NCI-H146 treated with DMSO at 0.1 percent for 48 hours (cell line): ENCODE measurements at regions not wholly inside any gene's neighbourhood (a gene's known extent, or its start where the extent isn't known, plus 50 kb on each side); places are given as distances from the start of the nearest gene placed in this dataset.
"Not testable (repeated sequence)": the region's sequence is repeated elsewhere in the genome, so short reads cannot be mapped to it uniquely, and the experiment has no call there.

ENCODE experiments used
- DNase-seq: peaks from one replicate; lab custom pipeline; 2025; ENCODE audit not compliant: unreplicated experiment; lab: John Stamatoyannopoulos, UW

DNA sequence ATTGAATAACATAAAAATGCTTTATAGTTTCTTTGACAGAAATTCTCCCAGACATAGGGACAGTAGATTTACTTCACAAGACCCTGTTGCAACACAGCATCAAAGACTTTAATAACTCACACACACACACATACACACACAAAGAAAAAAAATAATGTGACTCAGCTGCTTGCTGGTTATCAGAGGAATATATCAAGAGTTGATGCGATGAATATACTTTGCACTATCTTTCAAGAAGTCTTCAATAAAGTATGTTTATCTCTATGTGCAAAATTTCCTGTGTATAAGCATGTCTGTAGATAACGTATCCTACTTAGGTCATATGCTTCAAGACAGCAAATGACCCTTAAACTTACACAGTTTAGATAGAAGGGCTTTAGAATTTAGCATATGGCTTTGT, 243.1 kb downstream of the ARL4A start:
- DNase-seq: no peak

DNA sequence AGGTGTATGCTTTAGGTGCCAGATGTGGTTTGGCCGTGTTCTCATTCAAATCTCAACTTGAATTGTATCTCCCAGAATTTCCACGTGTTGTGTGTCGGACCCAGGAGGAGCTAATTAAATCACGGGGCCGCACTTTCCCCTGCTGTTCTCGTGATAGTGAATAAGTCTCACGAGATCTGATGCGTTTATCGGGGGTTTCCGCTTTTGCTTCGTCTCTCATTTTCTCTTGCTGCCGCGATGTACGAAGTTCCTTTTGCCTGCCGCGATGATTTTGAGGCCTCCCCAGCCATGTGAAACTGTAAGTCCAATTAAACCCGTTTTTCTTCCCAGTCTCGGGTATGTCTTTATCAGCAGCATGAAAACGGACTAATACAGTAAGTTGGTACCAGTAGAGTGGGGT, 244.0 kb downstream of the ARL4A start:
- DNase-seq: not testable (repeated sequence)

DNA sequence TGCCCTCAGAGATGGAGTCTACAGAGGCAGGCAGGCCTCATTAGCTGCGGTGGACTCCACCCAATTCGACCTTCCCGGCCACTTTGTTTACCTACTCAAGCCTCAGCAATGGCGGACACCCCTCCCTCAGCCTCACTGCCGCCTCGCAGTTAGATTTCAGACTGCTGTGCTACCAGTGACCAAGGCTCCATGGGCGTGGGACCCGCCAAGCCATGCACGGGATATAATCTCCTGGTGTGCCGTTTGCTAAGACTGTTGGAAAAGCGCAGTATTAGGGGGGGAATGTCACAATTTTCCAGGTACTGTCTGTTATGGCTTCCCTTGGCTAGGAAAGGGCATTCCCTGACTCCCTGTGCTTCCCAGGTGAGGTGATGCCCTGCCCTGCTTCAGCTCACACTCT, 252.3 kb downstream of the ARL4A start:
- no peak for DNase-seq

DNA sequence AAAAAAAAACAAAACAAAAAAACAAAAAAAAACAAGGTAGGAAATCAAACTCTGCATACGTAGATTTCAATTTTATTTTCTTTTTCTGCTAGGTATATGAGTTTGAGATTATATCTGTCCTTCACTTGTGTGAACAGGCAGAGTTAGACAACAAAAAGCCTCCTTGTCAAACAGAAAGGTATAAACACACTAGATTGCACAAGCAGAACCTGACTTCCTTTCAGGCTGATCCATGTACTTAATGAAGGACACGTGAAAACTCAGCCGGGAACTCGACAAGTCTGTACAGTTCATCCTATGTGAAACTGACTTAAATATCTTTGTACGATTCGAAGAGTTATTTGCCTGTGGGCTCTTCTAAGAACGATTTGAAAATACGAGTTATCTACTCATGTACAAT, 254.1 kb downstream of the ARL4A start:
- no peak for DNase-seq

DNA sequence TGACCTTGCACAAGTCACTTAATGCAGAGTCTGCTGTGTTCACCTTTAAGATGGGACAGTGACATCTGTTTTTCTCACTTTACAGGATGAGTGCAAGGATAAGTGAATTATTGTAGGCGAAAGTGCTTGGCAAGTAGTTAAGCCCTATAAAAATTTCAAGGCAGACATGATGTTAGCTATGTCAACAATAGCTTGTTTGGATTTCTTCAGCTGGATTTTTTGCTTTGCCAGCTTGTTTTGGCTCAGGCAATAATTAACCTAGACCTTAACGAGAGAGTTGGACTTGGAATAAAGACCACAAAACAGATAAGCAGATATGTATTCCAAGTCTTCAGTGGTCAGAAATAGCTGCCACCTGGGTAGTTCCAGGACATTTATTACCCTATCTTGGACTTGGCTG, 255.2 kb downstream of the ARL4A start:
- no peak for DNase-seq

DNA sequence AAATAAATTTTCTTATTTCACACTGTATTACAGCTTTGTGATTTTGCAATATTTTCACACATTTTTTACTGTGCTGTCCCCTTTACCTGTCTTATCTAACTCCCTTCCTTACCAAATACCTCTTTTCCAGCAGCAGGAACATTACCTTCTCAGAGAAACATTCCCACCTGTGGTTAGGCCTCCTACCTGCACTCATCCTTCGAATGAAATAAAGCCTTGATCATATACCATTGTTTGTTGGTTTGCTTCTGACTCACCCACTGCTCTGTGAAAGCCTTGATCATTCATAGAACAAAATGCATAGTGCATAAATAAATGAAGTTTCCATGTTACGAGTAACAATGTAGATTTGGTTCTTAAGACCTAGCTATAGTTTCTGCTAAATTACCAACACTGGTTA, 256.3 kb downstream of the ARL4A start:
- DNase-seq: no peak

DNA sequence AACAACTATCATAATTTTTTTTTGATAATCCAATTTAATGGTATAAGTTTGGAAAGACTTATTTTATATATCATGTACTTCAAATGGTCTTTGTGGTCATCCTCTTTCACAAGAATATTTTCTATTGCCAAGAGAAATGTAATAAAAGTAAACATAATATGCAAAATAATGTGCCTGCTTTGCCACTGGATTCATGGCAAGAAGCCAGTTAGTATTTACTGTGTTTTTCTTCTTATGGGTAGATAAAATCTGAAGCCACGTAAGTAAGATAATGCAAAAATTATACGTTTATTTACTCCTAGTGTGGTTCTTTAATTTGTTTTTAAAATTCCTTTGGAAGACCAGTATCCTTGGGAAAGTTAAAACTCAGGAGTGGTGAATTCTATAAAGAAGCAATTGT, 258.5 kb downstream of the ARL4A start:
- no peak for DNase-seq

DNA sequence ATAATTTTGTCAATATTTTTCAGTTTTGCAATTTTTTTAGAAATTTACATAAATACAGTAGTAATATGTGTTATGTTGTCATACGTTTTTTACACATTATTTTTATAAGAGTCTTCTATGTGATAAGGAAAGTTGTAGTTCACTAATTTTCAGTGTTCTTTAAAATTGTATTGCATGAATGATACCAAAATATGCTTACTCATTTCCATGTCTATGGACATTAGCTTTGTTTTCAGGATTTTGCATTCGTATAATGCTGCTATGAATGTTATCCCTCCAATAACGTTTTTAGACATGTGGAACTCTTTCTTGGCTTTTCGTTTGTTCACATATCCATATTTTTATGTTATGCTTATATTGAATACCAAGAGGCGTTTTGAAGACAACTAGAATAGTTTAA, 260.0 kb downstream of the ARL4A start:
- no peak for DNase-seq

DNA sequence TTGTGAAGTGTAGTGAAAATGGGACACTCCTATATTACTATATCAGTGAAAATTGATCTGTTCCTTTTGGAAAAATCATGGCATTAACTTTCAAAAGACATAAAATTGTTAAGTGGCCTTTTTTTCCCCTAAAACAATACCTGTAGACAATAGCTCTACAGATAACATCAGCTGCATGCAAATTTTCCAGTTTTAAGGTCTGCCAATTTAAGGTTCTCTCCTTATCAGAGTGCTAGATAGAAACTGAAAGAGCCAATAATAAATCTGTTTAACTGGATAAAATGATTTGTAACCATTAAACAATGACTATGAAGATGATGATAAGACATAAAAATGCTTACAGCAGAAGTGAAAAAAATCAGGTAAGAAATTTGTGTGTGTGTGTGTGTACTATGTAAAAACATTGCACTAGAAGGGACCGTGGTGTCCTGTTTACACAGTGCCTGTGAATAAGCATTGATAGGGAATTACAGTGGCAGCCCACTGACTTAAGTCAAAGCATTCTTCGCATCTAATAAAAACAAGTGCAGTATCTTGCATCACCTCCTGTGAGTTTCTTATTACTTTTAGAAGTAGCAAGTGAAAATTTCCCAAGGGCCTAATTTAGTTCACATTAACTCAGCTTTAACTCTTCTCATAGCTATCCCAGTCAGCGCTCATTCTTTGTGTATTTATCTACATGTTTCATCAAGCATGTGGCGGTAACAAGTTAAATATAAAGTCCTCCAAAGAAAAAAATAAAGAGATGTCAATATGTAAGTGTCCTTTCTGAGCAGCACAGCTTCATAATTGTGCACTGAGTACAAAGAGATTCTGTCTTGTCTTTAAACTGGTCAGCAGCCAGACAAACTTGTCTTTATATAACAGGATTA, 261.9 kb downstream of the ARL4A start:
- no peak for DNase-seq

DNA sequence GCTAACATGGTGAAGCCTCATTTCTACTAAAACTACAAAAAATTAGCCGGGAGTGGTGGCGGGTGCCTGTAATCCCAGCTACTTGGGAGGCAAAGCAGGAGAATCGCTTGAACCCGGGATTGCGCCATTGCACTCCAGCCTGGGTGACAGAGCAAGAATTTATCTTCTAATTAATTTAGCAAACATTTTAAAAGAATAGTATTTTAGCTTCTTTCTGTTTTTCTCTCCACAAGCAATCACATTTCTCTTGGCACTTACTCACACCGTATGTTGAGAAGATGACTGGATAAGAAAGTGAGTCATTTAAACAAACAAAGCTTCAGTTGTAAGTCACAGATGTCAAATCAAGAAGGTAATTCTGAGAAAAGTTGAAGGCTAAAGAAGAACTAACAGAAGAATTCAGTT, 264.0 kb downstream of the ARL4A start:
- no peak for DNase-seq

DNA sequence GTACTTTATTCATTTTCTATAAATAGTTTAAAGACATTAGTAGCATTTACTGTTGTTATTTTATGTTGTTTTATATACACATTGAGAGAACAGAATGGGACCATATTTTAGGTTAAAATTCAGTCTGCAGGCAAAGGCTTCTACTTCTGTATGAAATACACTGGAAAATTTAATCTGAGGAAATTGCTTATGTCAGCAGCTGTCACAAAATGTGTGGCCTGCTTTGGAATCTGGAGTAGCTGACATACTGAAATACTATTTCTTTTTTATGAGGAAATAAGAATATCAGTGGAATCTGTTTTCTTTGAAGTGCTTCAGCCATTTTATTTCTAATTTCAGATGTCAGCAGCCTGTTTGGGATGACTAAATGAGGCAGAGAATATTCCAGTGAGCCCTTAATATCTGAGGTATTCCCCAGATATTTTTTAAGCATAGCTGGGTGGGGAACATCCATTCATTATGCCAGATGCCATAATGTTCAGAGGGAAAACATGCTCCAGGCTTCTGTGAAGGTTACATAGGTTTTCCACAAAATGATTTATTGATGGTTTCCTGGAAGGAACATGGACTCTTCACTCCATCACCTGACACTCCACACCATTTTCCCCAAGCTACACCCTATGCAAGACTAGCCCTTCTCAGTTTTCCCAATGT, 267.1 kb downstream of the ARL4A start:
- DNase-seq: no peak

DNA sequence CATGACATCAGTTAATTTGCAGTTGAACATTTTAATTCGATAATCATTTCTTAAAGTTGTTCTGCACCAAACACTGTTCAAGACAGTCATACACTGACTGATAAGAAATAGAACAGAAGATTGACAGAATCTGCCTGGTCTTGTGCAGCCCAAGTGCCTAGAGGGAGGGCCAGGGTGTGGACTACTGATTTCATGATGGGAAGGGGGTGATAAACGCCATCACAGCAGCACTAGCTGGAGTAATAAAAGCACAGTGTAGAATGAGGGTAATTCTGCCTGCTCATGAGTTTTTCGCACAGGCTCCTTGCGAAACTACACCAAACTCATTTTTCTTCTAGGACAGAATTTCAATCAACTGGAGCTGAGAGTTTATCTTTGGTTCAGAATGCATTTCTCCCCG, 270.1 kb downstream of the ARL4A start:
- no peak for DNase-seq

DNA sequence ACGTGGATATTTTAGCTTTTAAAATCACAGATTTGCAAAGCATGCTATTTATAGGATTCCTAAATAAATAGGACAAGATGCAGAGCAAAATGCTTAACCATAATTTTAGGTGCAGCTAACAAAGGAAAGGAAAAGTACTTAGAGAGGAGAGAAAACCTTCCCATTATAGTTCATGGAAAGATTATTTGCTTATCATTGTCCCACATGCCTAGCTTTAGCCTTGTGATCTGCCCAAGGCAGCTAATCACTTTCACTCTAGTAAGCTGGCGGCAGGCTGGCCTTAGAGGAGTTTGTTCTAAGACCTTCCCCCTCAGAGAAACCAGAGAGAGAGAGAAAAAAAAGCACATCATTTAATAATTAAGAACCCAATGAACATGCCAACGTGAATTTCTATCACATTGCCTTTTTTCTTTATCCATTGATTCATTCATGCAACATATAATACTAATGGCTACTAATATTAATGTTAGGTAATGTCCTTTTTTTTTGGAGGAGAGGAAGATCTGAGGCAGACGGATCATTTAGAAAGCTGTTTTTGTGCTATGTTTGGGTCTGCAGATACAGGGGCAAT, 274.6 kb downstream of the ARL4A start:
- DNase-seq: no peak

DNA sequence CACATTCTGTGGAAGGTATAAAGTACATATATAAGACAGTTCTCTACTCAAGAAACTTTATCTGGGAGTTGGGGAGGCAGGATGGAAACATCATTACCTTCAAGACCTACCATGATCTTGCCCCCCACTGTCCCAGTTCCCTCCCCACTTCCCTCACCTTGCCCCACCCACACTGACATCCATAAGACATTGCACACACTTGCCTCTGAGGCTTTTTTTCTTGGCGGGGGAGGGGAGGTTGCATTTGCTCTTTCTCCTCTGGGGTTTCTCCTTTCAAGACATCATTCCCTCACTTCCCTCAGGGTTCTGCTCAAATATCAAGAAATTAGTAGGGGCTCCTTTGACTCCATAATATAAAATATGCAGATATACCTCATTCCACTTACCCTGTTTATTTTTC, 276.0 kb downstream of the ARL4A start:
- DNase-seq: no peak

DNA sequence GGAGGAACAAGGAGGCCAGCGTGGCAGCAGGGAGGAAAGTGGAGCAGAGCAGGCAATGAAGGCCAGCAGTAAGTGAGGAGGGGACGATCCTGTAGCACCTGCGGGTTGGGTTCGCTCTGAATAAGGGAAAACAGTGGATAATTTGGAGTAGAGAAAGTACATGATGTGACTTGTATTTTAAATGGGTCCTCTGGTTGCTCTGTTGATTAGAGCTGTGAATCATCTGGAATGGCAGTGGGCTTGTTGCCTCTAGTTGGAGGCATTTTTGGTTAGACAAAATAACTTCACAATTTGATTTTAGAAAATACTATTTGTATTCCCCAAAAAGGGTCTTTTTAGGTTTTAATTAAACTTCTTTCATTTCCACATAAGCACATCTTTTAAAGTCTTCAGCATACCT, 277.4 kb downstream of the ARL4A start:
- no peak for DNase-seq

DNA sequence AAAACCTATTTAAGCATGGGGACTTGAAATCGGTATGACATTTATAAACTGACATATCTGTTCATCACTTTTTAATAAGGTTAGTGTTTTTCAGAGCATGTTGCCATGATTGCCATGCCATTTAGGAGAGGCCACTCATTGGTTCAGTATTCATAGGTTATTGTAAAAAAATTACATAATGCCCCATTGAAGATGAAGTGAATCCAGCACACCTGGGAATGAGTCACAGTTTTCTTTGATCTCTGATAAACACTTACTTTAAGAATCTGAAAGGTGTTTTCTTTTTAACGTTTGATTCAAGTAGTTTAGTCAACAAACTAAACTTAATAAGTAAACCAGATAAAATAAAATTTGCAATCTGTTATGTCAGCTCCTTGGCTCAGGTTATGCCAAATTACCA, 278.3 kb downstream of the ARL4A start:
- DNase-seq: no peak

DNA sequence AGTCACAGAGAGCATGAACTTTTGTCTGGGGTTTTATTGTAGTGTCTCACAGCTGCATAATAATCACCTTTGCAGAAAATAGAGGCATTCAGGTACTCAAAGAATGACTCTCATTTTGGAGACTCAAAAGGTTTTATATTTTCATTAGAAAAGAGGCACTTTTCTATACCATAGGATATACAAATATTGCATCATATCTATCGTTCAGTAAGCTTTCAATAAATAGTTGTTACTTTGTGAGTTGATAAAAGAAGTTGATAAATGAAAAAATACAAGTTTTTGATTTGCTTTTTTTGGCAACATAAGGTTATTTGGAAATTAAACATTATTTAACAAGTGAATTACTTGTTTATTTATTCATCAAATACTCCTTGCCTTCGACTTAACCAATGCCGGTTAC, 279.9 kb downstream of the ARL4A start:
- no peak for DNase-seq

DNA sequence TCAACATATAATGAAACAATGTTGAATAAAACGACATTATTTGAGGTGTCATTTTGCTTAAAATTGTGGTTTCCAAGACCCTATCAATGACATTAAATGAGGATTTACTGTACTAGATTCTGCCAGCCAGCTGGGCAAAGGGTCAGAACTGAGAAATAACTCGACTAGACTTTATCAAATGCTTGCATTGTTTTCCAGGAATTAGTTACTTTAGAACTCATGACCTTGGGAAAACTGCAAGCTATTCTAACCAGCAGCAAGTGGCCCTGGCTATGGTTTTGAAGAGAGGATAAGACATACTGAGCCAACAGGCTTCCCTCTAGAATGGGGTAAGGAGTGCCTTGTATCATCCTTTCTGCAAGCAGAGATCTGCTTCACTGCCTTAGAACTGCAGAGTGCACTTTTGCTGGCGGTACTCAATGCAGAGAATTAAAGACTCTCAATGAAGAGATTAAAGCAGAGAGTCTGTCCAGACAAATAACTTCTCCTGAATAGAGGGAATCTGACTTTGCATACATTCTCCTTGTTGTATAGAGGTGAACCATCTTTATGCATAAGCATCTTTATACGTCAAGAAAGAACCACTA, 281.5 kb downstream of the ARL4A start:
- DNase-seq: no peak

DNA sequence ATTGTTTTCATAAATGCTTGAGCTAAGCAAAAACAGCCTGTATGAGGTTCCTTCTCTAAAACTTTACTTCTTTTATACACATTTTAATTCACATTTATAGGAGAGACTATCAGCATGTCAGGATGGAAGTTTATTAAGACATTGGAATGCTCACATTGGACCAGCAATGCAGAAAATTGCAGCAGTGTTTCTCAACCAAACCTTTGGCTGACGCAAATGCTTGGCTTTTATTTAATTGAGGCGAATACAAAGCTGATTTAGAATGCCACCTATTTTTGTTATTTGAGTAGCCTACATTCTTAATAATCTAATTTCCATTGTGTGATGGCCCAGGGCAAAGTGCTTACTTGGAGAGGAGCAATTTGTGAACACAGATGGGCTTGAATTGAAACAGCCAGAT, 283.2 kb downstream of the ARL4A start:
- no peak for DNase-seq

DNA sequence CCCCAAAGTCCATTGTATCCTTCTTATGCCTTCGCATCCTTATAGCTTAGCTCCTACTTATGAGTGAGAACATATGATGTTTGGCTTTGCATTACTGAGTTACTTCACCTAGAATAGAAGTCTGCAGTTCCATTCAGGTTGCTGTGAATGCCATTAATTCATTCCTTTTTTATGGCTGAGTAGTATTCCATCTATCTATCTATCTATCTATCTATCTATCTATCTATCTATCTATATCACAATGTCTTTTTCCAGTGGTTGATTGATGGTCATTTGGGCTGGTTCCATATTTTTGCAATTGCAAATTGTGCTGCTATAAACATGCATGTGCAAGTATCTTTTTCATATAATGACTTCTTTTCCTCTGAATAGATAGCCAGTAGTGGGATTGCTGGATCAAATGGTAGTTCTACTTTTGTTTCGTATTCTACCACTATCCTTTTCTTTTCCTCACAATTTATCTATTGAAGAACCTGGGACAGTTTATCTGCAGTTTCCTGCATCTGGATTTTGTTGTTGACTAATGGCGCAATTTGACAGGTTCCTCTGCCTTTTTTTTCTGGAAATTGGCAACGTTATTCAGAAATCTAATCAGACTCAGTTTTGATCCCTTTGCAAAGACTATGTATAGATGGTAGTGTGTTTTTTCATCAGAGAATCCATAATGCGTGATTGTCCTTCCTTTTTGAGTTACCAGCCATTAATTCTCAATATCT, 287.2 kb downstream of the ARL4A start:
- DNase-seq: no peak

DNA sequence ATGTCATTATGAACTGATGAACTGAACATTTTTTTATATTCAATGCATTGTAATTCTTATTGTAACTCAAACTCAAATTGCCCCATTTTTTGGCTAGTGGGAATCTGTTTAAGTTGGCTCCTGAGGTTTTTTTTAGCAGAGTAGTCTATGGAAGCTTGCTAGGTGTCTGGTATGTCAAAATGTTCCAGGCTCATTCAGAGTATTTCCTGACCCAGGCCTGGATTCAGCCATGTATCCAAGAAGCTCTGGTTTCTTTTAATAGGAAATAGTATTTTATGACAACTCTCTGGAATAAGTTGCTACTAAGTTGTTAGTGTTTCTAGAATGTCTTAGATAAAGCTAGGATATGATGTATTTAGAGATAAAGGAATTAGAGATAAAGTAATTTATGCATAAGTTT, 288.0 kb downstream of the ARL4A start:
- no peak for DNase-seq
